Mesenchymal stem cell (in vitro differentiated cells and primary cell): ENCODE measurements at regions not wholly inside any gene's neighbourhood (a gene's known extent, or its start where the extent isn't known, plus 50 kb on each side); places are given as distances from the start of the nearest gene placed in this dataset.

Experiments
- DNase-seq: peaks from one replicate; pipeline ENCODE4 v3.0.0-alpha.2; 2013
- H2AFZ ChIP-seq: one replicate; pipeline ENCODE4 v1.6.1; 2013; ENCODE audit warnings: low read depth, mild to moderate bottlenecking, control low read depth, inconsistent platforms, low read length, moderate library complexity
- H2AK5ac ChIP-seq: 2 replicates; pipeline ENCODE4 v1.6.1; 2013; ENCODE audit warnings: low read length, moderate library complexity, mild to moderate bottlenecking, inconsistent platforms; ENCODE audit not compliant: severe bottlenecking
- H2BK120ac ChIP-seq: one replicate; pipeline ENCODE4 v1.6.1; 2013; ENCODE audit warnings: low read depth, mild to moderate bottlenecking, inconsistent platforms, low read length, moderate library complexity
- H2BK12ac ChIP-seq, 2 experiments: one replicate each; pipeline ENCODE4 v1.6.1; 2013; ENCODE audit warnings: inconsistent platforms in 2 of 2, low read length in 2 of 2, mild to moderate bottlenecking in 2 of 2, moderate library complexity in 2 of 2, control low read depth in 1 of 2
- H2BK15ac ChIP-seq: one replicate; pipeline ENCODE4 v1.6.1; 2013; ENCODE audit warnings: mild to moderate bottlenecking, low read depth, inconsistent platforms; ENCODE audit not compliant: poor library complexity, severe bottlenecking
- H2BK5ac ChIP-seq: 2 replicates; pipeline ENCODE4 v1.6.1; 2013; ENCODE audit warnings: low read depth, mild to moderate bottlenecking, low read length, control low read depth, inconsistent platforms; ENCODE audit not compliant: poor library complexity, severe bottlenecking
- H3K14ac ChIP-seq, 2 experiments: one replicate each; pipeline ENCODE4 v1.6.1; 2013; ENCODE audit warnings: inconsistent platforms in 2 of 2, low read length in 2 of 2, control low read depth in 1 of 2, mild to moderate bottlenecking in 1 of 2, moderate library complexity in 1 of 2
- H3K18ac ChIP-seq, 2 experiments: one replicate each; pipeline ENCODE4 v1.6.1; 2013; ENCODE audit warnings: inconsistent platforms in 2 of 2, low read length in 2 of 2, control low read depth in 1 of 2, low read depth in 1 of 2, mild to moderate bottlenecking in 1 of 2
- H3K23ac ChIP-seq, 2 experiments: one replicate each; pipeline ENCODE4 v1.6.1; 2013; ENCODE audit warnings: inconsistent platforms in 2 of 2, low read length in 2 of 2, mild to moderate bottlenecking in 2 of 2, moderate library complexity in 2 of 2, control low read depth in 1 of 2
- H3K27ac ChIP-seq: 2 replicates; pipeline ENCODE4 v1.5.1; 2013; ENCODE audit warnings: mild to moderate bottlenecking, moderate library complexity, low read length, control low read depth, inconsistent platforms; ENCODE audit not compliant: poor library complexity, severe bottlenecking
- H3K27me3 ChIP-seq, 2 experiments: 2 replicates each; pipeline versions ENCODE4 v1.6.1 to v1.7.0; 2013; ENCODE audit warnings: low read length in 2 of 2, mild to moderate bottlenecking in 2 of 2, moderate library complexity in 2 of 2, control low read depth in 1 of 2, inconsistent platforms in 1 of 2; ENCODE audit not compliant: control insufficient read depth in 1 of 2, insufficient read depth in 1 of 2
- H3K36me3 ChIP-seq, 2 experiments: 2 replicates each; pipeline versions ENCODE4 v1.6.1 to v1.7.0; 2013; ENCODE audit warnings: low read length in 2 of 2, control low read depth in 1 of 2, inconsistent platforms in 1 of 2, low read depth in 1 of 2, mild to moderate bottlenecking in 1 of 2; ENCODE audit not compliant: insufficient read depth in 2 of 2, control insufficient read depth in 1 of 2
- H3K4ac ChIP-seq, 2 experiments: one replicate each; pipeline ENCODE4 v1.6.1; 2013; ENCODE audit warnings: inconsistent platforms in 2 of 2, low read length in 2 of 2, mild to moderate bottlenecking in 2 of 2, moderate library complexity in 2 of 2, control low read depth in 1 of 2, low read depth in 1 of 2
- H3K4me1 ChIP-seq: 2 replicates; pipeline ENCODE4 v1.6.1; 2013; ENCODE audit warnings: low read depth, low read length, control low read depth; ENCODE audit not compliant: control insufficient read depth, insufficient read depth
- H3K4me2 ChIP-seq: 2 replicates; pipeline ENCODE4 v1.6.1; 2013; ENCODE audit warnings: low read length, mild to moderate bottlenecking, inconsistent platforms; ENCODE audit not compliant: poor library complexity, severe bottlenecking
- H3K4me3 ChIP-seq, 2 experiments: 2 replicates each; pipeline versions ENCODE4 v1.5.1 to v1.7.0; 2013; ENCODE audit warnings: low read length in 2 of 2, mild to moderate bottlenecking in 2 of 2, control low read depth in 1 of 2, low read depth in 1 of 2; ENCODE audit not compliant: insufficient read depth in 1 of 2
- H3K79me1 ChIP-seq: replicated peaks from 2 replicates; pipeline ENCODE4 v1.6.1; 2013; ENCODE audit warnings: mild to moderate bottlenecking, control low read depth, low read length, inconsistent platforms; ENCODE audit not compliant: poor library complexity, severe bottlenecking
- H3K9ac ChIP-seq: 2 replicates; pipeline ENCODE4 v1.7.0; 2013; ENCODE audit warnings: mild to moderate bottlenecking, low read length, moderate library complexity
- H3K9me3 ChIP-seq: 2 replicates; pipeline ENCODE4 v1.7.0; 2013; ENCODE audit warnings: mild to moderate bottlenecking, low read length; ENCODE audit not compliant: control insufficient read depth
- H4K8ac ChIP-seq: one replicate; pipeline ENCODE4 v1.6.1; 2013; ENCODE audit warnings: inconsistent platforms, mild to moderate bottlenecking, low read length, moderate library complexity
- H4K91ac ChIP-seq: one replicate; pipeline ENCODE4 v1.6.1; 2013; ENCODE audit warnings: mild to moderate bottlenecking, low read length, inconsistent platforms
- WGBS: methylation state at CpG from one replicate; pipeline ENCODE4 v1.1.7; 2013; ENCODE audit warnings: mixed read lengths; 5-methylcytosine and 5-hydroxymethylcytosine counted together

GRCh38 chr2:12795851-12796250 is 79.1 kb downstream of the TRIB2 start:
- Histone ChIP-seq H3K14ac (no peak overlapping the region), H3K27me3 (no peaks in the 10 kb centered on the region), H2BK12ac (no peak overlapping the region), H2BK120ac (peak overlapping the region; percentile 34), H3K18ac (peak overlapping the region in 1 of 2 experiments; percentile 62), H3K4me2 (no peak overlapping the region), H3K4me1 (no peaks in the 10 kb centered on the region), H3K23ac (no peak overlapping the region), H3K9ac (no peak overlapping the region), H3K79me1 (no peaks in the 10 kb centered on the region), H2AFZ (no peak overlapping the region), H3K27ac (no peak overlapping the region), H3K4me3 (no peak overlapping the region), H2AK5ac (no peak overlapping the region), H3K4ac (no peak overlapping the region), H4K8ac (no peak overlapping the region), H3K36me3 (no peaks in the 10 kb centered on the region), H2BK15ac (no peak overlapping the region), H3K9me3 (peaks cover 3% of the 10 kb centered on the region), H4K91ac (no peak overlapping the region), H2BK5ac (no peak overlapping the region)
- no peak for DNase-seq
- WGBS, result 100% methylated on average over 1 of the region's 2 CpGs

- Histone ChIP-seq H4K8ac (no peak overlapping the region), H2AK5ac (no peak overlapping the region), H3K4me1 (no peaks in the 10 kb centered on the region), H3K27me3 (no peaks in the 10 kb centered on the region), H4K91ac (no peak overlapping the region), H2BK5ac (no peak overlapping the region), H3K9me3 (peaks cover 11% of the 10 kb centered on the region), H3K14ac (no peak overlapping the region), H3K36me3 (no peaks in the 10 kb centered on the region), H3K4ac (peak overlapping the region in 1 of 2 experiments; percentile 57), H3K4me3 (no peak overlapping the region), H3K4me2 (no peak overlapping the region), H2BK12ac (no peak overlapping the region), H2BK15ac (no peak overlapping the region), H2AFZ (no peak overlapping the region), H3K18ac (peak overlapping the region in 1 of 2 experiments; percentile 28), H3K23ac (no peak overlapping the region), H3K27ac (no peak overlapping the region), H3K9ac (no peak overlapping the region), H3K79me1 (no peaks in the 10 kb centered on the region), H2BK120ac (no peak overlapping the region)
- peak; percentile 38 for DNase-seq
- 54% methylated on average over 4 of the region's 4 CpGs for WGBS
Observed at GRCh38 chr2:12796657-12797056, 79.9 kb downstream of the TRIB2 start.

- no peak overlapping the region for H3K4me3 ChIP-seq
- H3K9ac ChIP-seq, result peak overlapping the region; percentile 41
- no peak overlapping the region for H2AFZ ChIP-seq
- H3K14ac ChIP-seq, result no peak overlapping the region
- WGBS, result 38% methylated on average over 3 of the region's 3 CpGs
- no peak overlapping the region for H3K23ac ChIP-seq
- no peaks in the 10 kb centered on the region for H3K79me1 ChIP-seq
- H3K27ac ChIP-seq, result no peak overlapping the region
- H2BK120ac ChIP-seq, result no peak overlapping the region
- H3K27me3 ChIP-seq, result no peaks in the 10 kb centered on the region
- H4K91ac ChIP-seq, result no peak overlapping the region
- no peak overlapping the region for H4K8ac ChIP-seq
- DNase-seq, result peak; percentile 27
- H3K4me1 ChIP-seq, result no peaks in the 10 kb centered on the region
- H3K18ac ChIP-seq, result no peak overlapping the region
- no peak overlapping the region for H3K4me2 ChIP-seq
- H3K4ac ChIP-seq, result no peak overlapping the region
- no peak overlapping the region for H2BK12ac ChIP-seq
- H2AK5ac ChIP-seq, result no peak overlapping the region
- no peak overlapping the region for H2BK15ac ChIP-seq
- H2BK5ac ChIP-seq, result no peak overlapping the region
- peaks cover 19% of the 10 kb centered on the region for H3K9me3 ChIP-seq
- H3K36me3 ChIP-seq, result no peaks in the 10 kb centered on the region
Observed at GRCh38 chr2:12797815-12798214, 81.1 kb downstream of the TRIB2 start.

DNA sequence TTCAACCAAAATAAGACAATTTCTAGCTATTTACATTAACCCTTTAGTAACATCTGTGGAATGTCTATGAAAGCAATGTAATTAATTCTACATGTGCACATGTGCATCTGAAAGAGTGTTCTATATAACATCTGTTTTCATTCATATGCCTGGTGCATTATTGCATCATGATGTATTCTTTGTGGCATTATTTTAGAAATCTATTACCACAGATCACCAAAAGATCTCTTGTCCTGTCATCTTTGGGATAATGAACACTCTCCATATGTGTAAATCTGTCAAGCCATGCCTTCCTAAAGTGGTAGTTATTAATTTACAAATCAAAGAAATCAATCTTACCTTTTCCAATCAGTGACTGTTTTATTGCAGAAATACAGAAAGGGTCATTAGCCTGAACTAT is 86.9 kb downstream of the TRIB2 start:
- no peak overlapping the region for H4K91ac ChIP-seq
- H3K18ac ChIP-seq, result no peak overlapping the region
- no peak overlapping the region for H3K4me3 ChIP-seq

More for the DNA sequence above, 86.9 kb downstream of the TRIB2 start:
- H2AK5ac ChIP-seq, result no peak overlapping the region
- no peak overlapping the region for H2BK12ac ChIP-seq
- peaks cover 19% of the 10 kb centered on the region for H3K9me3 ChIP-seq
- no peak overlapping the region for H3K4me2 ChIP-seq
- H3K27me3 ChIP-seq, result no peaks in the 10 kb centered on the region
- no peak overlapping the region for H4K8ac ChIP-seq
- no peak overlapping the region for H3K23ac ChIP-seq
- no peak for DNase-seq
- H3K9ac ChIP-seq, result no peak overlapping the region
- H2AFZ ChIP-seq, result no peak overlapping the region
- no peaks in the 10 kb centered on the region for H3K79me1 ChIP-seq
- no peak overlapping the region for H3K4ac ChIP-seq
- no peak overlapping the region for H3K27ac ChIP-seq
- H2BK5ac ChIP-seq, result no peak overlapping the region
- H2BK120ac ChIP-seq, result no peak overlapping the region
- no peaks in the 10 kb centered on the region for H3K4me1 ChIP-seq
- no peak overlapping the region for H3K14ac ChIP-seq
- no peaks in the 10 kb centered on the region for H3K36me3 ChIP-seq
- no peak overlapping the region for H2BK15ac ChIP-seq
